ENCODE measurements at regions not wholly inside any gene's neighbourhood (a gene's known extent, or its start where the extent isn't known, plus 50 kb on each side); places are given as distances from the start of the nearest gene placed in this dataset.

- no peak for DNase-seq
Measured at GRCh38 chr2:9681427-9681817, 50.6 kb upstream of the YWHAQ start.

DNA sequence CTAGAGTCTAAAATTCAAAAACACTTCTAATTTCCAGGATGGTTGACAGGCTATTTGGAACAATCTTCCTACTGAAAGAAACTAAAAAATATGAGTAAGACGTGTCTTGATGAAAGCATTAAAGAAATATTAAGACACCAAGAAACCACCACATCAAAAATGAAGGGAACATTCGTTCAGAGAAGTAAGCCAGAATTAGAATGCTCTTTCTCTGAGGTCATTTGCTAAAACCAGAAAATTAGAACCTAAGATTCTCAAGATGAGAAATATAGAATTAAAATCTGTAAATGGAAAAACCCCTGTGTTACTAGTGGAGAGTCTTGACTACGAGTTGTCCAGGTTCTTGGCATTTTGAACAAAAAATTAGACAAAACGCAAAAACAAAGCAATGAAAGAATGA lies 54.8 kb upstream of the YWHAQ start:
- DNase-seq: no peak

DNA sequence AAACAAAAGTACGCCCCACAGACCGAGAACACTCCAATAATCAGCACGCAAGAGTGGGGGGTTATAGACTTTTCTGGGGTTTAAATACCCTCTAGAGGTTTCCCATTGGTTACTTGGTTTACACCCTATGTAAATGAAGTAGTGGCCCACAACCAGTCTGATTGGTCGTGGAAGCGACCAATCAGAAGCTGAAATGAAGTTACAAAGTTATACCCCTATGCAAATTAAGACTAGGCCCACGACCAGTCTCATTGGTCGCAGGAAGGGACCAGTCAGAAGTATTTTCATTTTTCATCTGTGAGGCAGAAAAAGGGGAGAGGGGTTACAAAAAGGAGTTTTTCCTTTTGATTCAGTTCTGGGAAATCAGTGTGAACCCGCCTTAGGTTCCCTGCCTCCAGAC lies 55.3 kb upstream of the YWHAQ start:
- DNase-seq: no peak

DNA sequence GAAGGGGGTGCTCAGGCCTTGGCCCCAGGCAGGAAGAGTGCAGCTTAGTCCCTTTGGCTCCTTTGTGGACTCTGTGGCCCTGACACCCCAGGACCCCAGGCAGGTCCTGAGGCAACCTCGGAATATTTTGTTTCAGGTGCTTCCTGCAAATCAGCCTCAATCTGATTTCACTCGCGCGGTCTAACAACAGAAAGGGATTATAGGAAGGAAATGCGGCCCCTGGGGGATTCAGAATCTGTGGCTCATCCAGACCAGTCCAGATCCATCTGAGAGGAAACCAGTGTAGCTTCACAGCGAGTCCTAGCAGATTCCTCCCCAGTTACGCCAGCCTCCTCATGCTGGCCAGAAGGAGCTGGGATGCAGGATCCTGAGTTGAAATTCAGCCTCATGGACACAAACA lies 59.5 kb upstream of the YWHAQ start:
- no peak for DNase-seq

DNA sequence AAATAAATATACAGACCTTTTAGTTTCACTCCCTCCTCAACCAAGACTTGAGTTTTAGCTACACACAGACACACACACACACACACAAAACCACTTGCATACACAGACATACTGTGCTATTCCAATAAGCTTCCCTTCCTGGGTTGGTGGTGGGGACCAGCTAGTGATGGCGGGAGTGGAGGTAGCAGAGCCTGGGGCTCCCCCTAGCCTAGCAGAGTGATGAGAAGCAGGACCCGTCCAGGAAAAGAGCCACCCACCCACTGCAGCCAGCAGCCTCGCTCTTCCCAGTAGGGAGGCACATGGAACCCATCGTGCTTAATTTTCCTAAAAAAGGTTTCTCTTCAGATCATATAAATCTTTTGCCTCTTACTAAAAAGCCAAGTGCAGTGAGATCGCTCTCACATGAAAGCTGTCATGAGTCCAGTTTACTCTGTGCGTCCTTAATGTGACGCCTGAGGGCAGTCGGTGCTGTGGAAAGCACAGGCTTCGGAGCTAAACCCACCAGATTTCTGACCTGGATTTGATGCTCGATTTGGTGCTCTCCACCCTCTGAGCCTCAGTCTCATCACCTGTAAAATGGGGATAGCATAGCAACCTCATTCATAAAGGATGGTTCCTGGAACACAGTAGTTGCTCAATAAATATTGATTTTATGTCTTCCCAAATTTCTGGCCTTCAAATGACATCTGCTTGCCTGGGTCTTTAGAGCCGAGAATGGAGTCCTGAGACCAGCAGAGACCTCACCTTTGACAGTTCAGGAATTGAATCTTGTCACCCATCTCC lies 60.1 kb upstream of the YWHAQ start:
- no peak for DNase-seq

DNA sequence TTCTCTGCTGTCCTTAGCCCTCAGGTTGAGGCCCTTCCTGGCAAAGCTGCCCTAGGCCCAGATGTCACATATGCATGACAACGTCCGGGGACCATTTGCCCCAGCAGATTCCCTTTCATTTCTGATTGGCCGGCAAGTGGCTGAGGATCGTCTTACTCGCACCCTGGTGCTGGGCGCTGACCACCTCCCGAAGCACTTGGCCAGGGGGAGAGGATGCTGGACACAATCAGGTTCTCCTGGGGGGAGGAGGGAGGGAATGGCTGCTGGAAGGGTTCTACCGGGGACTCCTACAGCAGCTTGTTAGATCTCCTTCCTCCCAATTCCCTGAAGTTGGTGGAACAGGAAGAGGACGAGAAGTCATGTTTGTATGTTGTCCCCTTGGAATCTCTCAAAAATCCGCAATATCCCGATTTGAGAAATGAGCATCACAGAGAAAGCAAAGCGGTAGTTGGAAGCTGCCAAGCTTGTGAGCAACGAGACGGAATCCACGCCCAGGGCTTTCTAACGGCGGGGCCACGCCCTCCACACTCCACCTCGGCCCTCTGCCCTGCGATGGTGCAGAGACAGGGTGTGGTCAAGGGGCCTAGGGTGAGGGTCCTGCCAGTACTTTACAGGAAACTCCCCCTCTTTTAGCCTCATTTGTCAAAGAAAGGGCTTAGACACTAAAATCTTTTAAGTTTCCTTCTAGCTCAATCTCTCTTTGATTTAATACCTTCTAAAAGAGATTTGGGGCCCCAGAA lies 61.8 kb upstream of the YWHAQ start:
- no peak for DNase-seq

- no peak for DNase-seq
Measured at GRCh38 chr2:9693196-9693491, 62.3 kb upstream of the YWHAQ start.

DNA sequence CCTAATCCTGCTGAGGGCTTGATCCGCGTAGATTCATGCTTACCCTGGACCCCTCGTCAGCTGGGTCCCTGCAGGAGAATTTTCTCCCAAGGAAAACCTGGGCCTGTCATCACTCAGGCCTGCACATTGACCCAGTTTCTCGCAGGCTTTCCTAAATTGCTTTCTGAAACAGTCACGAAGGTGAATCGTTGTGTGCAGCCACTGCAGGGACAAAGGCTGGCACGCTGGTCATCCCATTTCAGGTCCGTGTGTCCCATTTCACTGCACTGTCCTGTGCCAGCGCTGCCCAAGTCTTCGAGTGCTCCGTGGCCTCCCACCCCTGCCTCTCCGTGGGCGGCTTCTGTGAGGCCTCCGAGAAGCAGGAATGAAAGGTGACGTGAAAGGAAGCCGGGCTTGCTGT lies 62.8 kb upstream of the YWHAQ start:
- DNase-seq: no peak

- no peak for DNase-seq
Measured at GRCh38 chr2:9694661-9695234, 64.0 kb upstream of the YWHAQ start.

DNA sequence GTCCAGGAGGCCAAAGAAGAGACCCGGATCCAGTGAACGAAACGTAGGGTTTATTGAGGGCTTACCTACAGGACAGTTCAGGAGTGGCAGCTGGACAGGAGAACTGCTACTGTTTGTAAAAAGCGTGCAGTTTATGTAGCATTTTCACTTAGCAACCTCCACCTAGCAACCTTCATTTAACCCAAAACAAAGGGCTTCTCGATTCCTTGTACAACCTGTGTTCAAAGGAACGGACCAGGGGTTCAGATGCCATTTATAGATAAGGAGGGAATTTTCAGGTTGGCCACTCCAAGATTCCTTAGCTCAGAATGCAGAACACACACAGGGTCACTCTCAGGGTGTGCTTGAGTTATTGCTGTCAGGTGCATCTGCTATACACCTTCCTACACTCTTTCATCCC lies 65.1 kb upstream of the YWHAQ start:
- DNase-seq: no peak

DNA sequence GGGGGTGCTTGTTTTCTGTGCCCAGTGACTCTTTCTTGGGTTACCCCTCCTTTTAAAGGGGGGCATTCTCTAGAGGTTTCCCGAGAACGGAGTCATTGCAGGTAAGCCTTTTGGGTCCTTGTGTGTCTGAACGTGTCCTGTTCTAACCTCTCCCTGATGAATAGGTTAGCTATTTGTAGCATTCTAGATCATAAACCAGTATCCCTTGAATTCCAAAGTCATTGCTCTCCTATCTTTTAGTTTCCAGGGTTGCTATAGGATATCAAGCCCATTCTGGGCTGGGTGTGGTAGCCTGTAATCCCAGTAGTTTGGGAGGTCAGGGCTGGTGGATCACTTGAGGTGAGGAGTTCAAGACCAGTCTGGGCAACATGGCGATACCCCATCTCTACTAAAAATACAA lies 65.9 kb upstream of the YWHAQ start:
- no peak for DNase-seq

DNA sequence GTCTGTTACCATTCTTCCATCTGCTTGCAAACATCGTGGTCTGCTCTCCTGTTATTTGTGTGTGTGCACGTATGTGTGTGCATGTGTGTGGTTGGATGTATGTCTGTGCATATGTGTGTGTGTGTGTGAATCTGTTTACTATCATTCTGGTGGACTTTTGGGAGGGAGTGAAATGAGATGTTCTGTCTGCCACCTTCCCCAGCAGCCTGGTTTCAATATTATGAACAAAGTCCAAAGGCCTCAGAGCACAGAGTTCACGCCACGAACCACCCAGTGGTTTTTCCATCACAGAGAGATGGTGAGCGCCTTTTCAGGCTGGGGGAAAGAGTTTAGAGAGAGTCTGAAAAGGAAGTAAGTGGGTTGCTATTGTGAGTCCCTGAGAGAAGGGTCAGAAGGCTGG lies 67.1 kb upstream of the YWHAQ start:
- no peak for DNase-seq

DNA sequence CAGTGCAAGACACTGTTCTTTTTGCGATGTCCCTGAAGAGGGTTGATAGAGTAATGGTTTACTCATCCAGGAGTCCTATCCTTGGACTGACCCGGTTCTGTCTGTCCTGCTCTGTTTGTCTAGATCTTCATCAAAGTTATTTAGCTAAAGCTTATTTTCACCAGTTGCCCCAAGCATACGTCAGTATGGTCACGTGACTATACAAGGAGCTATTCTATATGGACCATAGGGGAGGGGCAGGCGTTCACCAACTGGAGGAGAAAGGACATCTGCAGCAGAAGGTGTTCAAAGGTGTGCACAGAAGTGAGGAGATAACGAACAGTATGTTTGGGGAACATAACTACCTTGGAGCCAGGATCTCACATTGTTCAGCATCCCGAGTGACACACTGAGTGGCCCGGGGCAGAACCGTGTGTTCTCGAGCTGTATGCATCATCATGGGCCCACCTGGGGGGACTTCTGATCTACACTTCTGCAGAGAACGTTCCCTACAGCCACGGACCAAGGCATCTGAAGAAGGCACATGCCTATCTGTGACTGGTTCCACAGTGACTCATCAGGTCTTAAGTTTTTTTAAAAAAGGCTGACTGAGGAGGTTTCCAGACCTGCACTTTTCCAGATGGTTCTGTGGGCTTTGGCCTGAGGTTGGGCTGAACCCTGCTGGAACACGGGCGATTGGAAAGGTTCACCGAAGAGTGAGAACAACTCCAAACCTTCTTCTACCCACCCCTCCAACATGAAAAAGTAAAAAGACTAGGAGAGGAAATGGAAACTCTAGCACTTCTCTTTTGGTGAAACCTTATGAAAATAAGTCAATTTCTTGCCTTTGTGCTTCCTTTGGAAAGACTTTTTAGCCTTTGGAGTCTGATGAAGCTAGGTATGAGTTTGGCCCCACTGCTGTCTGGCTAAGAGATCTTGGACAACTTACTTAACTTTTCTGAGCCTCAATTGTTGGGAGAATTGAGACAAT lies 68.6 kb upstream of the YWHAQ start:
- DNase-seq: no peak

GRCh38 chr2:9700109-9700495 lies 69.3 kb upstream of the YWHAQ start:
- DNase-seq: no peak

GRCh38 chr2:9702604-9703084 lies 71.8 kb upstream of the YWHAQ start:
- DNase-seq: no peak

- no peak for DNase-seq
Measured at GRCh38 chr2:9703085-9703678, 72.4 kb upstream of the YWHAQ start.

DNA sequence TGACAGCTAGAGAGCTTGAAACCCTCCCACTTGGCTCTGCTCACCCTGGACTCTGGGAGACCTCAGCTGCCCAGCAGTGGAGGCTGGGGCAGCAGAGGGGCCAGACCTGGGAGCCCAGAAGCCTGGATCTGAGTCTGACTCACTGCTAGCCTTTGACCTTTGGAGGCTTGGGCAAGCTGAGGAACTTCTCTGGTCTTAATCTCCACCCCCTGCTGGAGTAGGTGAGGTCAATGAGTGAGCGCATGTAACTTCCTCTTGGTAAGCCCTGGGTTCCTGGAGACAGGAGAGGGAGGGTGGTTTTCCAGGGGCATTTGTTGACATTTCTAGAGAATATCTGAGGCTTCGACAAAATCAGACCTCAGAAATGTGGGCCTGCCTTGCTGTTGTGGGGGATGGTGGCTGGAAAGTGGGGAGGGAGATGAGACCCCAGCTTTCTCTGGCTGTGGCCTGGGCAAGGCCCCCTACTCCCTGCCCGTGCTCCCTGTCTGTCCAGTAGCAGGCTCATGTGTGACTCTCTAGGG lies 73.0 kb upstream of the YWHAQ start:
- no peak for DNase-seq

GRCh38 chr2:9704600-9704999 lies 73.8 kb upstream of the YWHAQ start:
- DNase-seq: no peak

DNA sequence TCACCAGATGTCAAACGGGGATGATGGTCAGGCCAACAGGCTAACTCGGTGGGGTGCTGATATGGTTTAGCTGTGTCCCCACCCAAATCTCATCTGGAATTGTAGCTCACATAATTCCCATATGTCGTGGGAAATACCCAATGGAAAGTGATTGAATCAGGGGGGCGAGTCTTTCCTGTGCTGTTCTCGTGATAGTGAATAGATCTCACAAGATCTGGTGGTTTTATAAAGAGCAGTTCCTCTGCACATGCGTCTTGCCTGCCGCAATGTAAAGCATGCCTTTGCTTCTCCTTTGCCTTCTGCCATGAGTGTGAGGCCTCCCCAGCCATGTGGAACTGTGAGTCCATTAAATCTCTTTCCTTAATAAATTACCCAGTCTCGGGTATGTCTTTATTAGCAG lies 74.4 kb upstream of the YWHAQ start:
- DNase-seq: no peak

GRCh38 chr2:9707008-9707407 lies 76.2 kb upstream of the YWHAQ start:
- no peak for DNase-seq

DNA sequence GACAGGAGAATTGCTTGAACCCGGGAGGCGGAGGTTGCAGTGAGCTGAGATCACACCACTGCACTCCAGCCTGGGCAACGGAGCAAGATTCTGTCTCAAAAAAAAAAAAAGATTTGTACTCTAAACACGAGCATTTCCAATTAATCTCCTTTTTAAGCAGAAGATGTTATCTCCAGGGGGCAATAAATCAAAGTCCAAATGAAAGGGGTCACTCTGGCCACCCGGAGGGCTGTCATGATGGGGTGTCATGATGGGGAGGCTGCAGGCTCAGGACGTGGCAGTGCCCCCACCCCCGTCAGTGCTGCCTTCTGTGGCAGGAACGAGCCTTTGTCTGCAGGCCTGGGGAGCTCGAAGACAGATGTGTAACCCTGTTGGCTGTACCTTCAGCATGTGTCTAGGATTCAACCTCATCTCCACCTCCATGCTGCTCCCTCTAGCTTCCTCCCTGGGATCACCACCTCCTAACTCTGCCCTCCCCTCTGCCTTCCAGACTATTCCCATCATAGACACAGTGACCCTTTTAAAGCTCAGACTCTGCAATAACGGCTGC lies 76.9 kb upstream of the YWHAQ start:
- no peak for DNase-seq
